HG03060 (cell line): ENCODE measurements at regions not wholly inside any gene's neighbourhood (a gene's known extent, or its start where the extent isn't known, plus 50 kb on each side); places are given as distances from the start of the nearest gene placed in this dataset.

Experiments
- ATAC-seq: cut with Tn5 transposase; IDR thresholded peaks from one replicate; pipeline ENCODE4 v1.9.1; 2021; ENCODE audit warnings: low read depth, moderate number of reproducible peaks; ENCODE audit not compliant: unreplicated experiment

- no peak for ATAC-seq
Measured at GRCh38 chr13:97715763-97716162, 237.7 kb upstream of the IPO5 start.

DNA sequence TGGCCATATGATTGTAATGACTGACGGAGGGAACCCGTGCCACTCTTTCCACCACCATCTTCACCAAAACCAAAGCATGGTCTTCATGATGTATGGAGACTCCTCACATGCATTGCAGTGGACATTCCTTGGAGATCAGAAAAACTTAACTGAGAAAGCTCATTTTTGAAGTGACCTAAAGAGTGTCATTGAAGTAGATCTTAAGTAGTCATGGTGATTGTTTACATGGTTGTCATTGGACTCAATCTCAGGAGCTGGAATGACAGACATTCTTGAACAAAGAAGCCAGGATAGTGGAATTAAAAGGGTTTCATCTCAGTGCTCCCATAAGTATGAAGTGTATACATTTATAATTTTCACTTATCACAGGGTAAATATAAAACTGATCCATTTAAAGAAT is 236.7 kb upstream of the IPO5 start:
- ATAC-seq, result no peak

DNA sequence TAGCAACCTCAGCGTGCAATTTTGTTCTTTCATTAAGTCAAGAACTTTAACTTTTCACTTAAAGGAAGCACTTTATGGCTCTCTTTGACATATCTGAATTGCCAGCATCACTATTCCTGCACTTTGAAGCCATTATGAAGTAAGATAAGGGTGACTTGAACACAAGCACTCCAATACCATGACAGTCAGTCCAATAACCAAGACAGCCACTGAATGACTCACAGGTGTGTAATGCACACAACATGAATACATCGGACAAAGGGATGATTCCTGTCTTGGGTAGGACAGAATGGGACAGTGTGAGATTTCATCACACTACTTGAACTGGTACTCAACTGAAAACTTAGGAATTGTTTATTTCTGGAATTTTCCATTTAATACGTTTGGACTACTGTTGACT is 233.7 kb upstream of the IPO5 start:
- ATAC-seq, result no peak

- no peak for ATAC-seq
Measured at GRCh38 chr13:97720896-97721295, 232.6 kb upstream of the IPO5 start.

DNA sequence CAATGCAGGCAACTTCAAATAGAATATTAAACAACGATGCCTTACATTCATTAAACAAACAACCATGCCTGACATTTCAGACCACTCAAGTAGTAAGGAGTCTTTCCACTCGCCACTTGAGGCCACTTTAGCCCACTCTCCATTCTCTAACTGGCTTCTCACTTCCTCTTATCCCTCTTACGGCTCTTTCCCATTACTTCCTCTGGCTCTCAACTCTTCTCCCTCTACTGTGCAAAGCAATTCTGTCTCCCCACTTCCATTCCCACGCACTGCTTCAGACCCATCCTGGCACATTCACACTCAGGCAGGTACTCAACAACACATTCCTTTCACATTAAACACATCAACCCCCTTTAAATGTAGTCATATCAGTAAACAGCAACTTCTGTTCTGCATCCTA is 229.8 kb upstream of the IPO5 start:
- no peak for ATAC-seq

GRCh38 chr13:97724450-97724849 is 229.0 kb upstream of the IPO5 start:
- ATAC-seq, result no peak

- ATAC-seq, result no peak
Measured at GRCh38 chr13:97726664-97727280, 226.7 kb upstream of the IPO5 start.

GRCh38 chr13:97727991-97728390 is 225.5 kb upstream of the IPO5 start:
- no peak for ATAC-seq

DNA sequence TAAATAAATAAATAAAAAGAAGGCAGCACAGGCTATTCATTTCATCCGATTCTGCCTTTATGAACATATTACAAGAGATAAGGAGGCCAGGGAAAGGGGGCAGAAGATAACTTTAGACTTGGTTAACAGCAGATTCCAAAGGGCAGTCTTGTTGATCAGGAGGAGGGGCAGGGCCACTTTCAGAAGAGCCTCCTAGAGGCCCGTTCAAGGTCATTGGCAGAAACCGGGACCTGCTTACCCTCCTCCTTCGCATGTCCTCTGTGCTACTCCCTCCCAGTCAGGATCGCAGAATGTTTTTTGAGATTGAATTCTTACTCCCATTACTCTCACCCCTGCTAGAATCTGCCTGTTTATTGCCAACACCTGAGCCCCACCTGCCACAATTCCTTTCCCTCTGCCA is 217.0 kb upstream of the IPO5 start:
- no peak for ATAC-seq

- no peak for ATAC-seq
Measured at GRCh38 chr13:97742084-97742483, 211.4 kb upstream of the IPO5 start.

GRCh38 chr13:97743938-97744337 is 209.5 kb upstream of the IPO5 start:
- ATAC-seq, result no peak

DNA sequence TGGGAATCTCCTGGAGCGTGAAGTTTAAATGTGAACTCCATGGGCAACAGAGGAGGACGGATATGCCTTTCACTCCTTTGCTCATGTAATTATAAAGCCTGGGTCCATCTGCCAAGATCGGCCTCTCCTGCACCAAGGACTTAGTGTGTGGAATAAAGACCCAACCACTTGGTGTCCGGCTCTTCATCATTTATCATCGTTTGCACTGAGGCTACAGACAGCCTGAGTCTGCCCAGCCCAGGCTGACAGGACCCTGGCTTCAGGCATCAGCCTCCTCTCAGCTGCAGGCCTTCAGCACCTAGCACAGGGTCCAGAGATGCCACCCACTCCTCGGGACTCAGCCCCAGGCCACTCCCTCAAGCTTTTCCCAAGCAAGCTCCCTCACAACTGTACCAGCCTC is 206.8 kb upstream of the IPO5 start:
- ATAC-seq, result no peak

GRCh38 chr13:97749174-97749573 is 204.3 kb upstream of the IPO5 start:
- ATAC-seq, result no peak

DNA sequence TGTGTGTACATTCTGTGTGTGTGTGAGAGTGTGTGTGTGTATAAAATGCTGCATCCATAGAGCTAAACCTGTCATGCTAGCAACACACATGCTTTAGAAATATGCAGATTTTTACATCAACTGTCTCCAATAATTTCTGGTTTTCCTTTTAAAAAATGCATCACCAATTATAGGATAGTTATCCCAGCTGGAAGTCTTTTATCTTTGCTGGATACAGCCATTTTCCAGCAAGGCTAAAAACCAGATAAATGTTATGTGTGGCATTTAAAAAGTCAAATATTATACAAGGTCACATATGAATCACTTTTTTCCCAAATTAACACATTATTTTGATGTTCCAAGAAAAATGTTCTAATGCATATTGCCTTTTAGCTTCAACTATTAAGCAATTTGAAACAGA is 202.0 kb upstream of the IPO5 start:
- no peak for ATAC-seq

- no peak for ATAC-seq
Measured at GRCh38 chr13:97752961-97753668, 200.4 kb upstream of the IPO5 start.

DNA sequence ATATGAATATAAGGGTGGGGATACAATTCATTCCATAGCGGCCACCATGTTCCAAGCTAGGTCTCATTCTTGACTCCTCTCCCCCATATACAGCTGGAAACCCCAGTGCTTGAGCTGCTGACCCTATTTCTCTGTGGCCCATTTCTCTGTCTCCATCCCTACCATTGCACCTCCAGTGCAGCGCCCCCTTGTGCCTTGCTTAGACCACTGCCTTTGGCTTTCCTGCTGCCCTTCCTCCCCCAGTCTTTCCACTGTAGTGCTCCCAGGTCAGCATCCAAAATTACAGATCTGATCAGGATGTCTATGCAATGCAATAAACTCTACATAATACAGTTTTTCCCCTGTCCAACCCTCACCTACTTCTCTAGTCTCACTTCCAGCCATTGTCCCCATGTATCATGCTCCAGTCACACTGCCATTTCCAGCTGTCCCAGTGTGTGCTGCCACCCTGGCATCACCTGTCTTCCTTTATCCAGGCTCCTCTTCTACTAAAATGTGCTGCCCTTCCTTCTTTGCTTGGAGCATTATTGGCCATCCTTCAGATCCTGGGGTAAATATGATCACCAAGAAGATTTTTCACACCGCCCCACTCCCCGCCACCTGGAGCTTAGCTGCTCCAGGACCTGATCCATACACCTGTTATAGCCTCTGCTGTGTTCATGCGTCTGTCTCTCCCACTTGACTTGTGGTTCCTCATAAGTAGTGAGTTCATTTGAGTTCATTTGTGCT is 199.4 kb upstream of the IPO5 start:
- no peak for ATAC-seq

DNA sequence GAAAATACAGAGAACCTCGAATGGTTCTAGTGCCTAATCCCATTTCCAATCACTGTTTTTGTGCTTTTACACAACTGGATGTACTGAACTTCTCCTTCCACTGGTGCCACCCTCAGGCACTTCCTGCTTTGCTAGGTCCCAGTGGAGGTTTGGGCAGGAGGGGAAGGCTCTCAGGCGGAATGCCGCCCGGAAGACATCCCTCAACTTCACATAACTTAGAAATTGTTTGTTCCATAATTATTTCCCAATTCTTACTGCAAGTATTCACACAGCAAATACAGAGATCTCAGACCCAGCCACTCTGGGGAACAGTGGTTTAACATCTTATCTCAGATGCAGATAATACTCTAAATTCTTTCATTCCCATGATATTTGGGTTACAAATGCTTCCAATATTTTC is 195.7 kb upstream of the IPO5 start:
- ATAC-seq, result no peak

- no peak for ATAC-seq
Measured at GRCh38 chr13:97758317-97758716, 195.2 kb upstream of the IPO5 start.

DNA sequence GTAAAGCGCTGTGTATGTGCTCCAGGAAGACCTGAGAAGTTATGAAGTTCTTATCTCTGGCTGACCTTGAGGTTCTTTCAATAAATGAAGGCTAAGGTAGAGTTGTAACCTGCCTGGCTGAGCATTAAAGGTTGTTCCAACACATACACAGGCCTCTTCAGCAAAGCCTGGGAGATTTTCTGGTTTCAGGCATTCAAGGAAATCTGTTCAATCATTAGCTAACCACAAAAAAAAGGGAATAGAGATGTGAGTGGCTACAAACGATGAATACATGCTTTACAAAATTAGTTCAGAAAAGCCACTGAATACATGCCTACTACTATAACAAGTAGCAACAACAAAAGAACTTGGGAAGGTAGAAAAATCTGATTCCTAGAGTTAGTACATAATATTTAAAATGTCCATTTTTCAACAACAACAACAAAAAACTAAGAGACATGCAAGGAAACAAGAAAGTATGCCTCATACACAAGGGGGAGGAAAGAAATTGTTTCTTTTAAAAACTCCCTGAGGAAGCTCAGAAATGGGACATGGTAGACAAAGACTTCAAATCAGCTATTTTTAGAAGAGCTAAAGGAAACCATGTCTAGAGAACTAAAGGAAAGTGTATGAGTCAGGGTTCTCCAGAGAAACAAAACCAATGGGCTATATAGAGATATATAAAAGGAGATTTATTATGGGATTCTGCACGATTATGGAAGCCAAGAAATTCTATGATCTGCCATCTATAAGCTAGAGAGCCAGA is 191.5 kb upstream of the IPO5 start:
- ATAC-seq, result no peak

GRCh38 chr13:97766749-97767148 is 186.7 kb upstream of the IPO5 start:
- ATAC-seq, result no peak

GRCh38 chr13:97768134-97768533 is 185.3 kb upstream of the IPO5 start:
- no peak for ATAC-seq
